ENCODE measurements at regions not wholly inside any gene's neighbourhood (a gene's known extent, or its start where the extent isn't known, plus 50 kb on each side); places are given as distances from the start of the nearest gene placed in this dataset.
"Not testable (repeated sequence)": the region's sequence is repeated elsewhere in the genome, so short reads cannot be mapped to it uniquely, and the experiment has no call there.

DNA sequence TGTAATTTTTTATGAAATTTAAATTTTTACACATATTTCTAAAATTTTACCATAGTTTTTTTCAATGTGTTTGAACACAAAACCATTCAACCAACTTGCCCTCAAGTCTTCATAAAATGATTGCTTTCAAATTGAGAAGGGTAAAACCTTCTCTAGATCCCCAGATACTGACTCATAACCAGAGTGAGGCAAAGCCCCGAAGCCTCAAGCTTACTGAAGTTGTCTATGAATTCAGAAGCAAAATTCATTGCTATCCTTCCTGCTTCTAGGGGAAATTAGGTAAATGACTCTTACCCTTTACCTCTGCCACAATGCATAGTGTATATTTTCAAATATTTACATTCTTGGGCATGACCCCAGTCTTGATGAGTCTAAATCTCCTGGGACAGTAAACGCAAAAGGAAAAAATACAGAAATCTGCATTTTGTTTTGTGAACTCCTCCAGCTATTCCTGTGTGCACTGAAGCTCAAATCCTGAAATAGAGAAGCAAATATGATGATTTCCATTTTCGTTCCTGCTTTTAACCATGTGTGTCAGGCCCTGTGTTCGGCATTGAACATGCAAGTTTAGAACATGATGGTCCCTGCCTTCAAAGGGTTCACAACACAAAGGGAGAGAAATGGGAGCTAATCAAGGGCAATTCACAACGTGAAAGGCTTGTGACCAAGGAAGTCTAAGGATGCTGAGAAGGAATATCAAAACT, 246.3 kb downstream of the SUCLG1 start:
- no peak for ATAC-seq

DNA sequence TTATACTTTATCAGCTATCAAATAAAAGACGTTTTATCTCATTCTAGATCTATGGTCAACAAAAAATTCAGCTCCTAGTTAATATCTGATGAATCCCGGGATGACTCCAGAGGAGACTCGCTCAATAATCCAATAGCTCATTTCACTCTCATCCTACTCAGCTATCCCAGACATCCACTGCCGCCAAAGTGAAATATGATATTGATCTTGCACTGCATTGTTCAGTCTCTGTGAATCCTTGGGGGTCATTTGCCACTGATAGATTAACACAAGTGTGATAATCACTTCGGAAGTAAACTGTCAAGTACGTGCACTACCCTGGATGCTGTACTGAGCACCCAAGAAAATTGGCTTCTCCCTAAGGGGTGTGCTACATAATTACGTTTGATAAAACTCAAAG, 249.1 kb downstream of the SUCLG1 start:
- ATAC-seq: no peak

DNA sequence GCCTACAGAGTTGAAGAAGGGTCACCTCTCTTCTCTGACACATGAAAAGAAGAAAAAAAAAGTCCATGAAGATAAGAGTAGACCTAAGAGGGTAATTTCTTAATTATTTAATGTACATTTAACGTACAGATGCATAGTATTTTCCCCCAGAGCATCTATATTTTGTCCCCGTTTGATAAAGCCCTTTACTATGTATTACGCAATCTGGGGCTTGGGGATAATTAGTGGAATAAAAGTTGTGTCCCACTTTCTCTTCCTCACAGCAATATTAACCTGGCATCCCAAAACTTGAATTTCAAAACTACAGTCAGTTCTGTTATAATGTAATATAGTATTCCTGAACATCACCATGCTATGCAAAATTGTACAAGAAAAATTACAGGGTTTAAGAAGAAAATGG, 254.1 kb downstream of the SUCLG1 start:
- ATAC-seq: no peak

- no peak for ATAC-seq
Observed at GRCh38 chr2:84202166-84202565, 256.9 kb downstream of the SUCLG1 start.

DNA sequence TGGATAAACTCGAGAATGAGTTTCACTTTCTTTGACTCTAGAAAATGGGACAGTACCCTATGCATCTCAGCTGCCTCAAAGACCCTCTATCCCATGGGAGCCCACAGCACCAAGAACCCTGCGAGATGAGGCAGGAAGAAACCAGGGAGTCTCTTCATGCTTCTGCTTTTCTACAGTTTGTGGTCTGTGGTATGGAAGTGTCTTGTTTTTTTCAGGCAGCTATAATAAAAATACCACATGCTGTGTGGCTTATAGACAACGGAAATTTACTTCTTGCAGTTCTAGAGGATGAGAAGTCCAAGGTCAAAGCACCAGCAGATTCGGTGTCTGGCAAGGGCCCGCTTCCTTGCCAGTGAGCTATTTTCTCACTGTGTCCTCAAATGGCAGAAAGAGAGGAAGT, 257.9 kb downstream of the SUCLG1 start:
- ATAC-seq: no peak

DNA sequence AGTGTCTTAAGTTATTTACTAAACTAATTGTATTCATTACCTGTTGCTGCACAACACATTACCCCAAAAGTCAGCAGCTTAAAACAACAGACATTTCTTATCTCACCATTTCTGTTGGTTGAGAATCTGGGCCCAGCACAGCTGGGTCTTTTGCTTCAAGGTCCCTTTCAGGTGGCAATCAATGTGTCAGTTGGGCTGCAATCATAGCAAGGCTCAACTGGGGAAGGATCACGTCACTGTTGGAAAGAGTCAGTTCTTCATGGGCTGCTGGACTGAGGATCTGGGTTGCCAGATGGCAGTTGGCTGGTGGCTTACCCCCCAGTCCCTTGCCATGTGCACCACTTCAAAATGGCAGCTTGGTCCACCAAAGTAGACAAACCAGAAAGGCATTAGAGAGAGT, 261.2 kb downstream of the SUCLG1 start:
- ATAC-seq: no peak

DNA sequence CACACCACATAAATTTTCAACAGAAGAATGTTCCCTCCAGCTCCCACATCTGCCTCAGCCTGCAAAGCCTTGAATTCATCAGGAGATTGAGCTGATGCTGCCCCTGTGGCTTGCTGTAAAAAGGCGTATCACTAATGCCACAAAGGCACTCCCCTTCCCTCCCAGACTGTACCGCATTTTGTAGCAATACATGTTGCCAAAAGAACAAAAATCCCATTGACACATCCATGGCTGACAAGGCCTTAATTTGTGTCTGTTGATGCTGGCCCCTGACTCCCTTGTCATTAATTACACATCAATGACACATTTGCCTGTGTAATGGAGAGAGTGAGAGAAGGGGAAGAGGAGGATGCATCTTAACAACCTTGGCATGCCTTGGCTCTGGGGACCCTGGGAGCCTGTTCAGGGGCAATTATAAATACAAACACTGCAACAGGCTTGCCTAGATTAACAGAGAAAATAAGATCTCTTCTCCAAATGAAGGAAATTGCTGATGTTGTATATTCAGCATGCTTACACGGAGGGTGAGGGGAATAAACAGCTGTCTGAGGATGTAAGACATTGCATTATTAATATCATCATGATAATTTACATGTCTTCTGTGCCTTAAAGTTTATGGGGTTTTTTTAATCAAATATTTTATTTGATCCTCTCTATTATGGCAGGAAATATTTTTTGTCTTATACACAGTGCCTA, 264.0 kb downstream of the SUCLG1 start:
- no peak for ATAC-seq

DNA sequence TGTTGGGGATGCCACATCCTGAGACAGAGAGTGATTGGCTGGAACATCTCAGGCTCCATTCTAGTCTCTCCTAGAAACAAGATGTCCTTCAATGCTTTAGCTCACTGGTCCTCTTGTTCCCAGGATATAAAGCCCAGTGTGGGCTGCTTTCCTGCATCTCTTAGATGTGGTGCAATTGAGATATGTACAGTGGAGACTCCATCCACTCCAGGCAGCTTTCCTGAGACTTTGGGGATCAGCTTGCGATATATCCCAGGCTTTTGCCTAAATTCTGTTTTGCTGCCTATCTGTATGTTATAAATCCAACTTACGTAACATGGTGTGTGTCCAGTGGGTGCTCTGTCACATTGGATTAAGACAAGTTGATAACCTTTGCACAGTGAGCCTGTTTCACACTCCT, 264.9 kb downstream of the SUCLG1 start:
- ATAC-seq: no peak

- no peak for ATAC-seq
Observed at GRCh38 chr2:84187258-84187657, 271.8 kb downstream of the SUCLG1 start.

DNA sequence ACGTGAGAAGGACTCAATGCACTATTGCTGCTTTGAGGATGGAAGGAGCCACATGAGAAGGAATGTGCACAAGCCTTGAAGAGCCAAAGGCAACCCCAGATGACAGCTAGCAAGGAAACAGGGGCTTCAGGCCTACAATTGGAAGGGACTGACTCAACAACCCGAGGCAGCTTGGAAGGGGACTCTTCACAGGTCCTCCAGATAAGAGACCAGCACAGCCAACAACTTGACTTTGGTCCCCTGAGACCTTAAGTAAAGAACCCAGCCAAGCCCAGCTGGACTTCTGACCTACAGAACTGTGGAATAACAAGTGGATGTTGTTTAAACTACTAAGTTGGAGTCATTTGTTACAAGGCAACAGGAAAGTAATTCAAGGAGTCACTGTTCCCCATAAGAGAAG, 277.2 kb downstream of the SUCLG1 start:
- ATAC-seq: no peak

GRCh38 chr2:84177733-84178132, 281.3 kb downstream of the SUCLG1 start:
- ATAC-seq: no peak

DNA sequence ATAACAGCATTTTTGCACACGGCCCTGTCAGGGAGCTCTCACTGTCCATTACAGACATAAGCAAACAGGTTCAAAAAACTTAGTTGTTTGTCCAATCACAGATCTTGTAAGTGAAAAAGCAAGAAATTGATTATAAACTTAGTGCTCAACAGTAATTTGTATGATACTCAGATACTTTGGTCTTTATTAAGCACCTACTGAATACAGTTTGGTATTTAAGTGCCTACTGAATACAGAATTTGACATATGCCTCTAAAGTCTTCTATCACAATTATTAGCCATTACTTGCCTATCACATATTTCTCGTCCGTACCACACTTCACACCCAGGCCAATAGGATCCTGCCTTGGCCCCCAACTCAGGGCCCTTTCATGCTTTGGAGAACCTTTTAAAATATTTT, 283.1 kb downstream of the SUCLG1 start:
- no peak for ATAC-seq

GRCh38 chr2:84175340-84175739, 283.7 kb downstream of the SUCLG1 start:
- no peak for ATAC-seq

GRCh38 chr2:84173041-84173440, 286.0 kb downstream of the SUCLG1 start:
- no peak for ATAC-seq

DNA sequence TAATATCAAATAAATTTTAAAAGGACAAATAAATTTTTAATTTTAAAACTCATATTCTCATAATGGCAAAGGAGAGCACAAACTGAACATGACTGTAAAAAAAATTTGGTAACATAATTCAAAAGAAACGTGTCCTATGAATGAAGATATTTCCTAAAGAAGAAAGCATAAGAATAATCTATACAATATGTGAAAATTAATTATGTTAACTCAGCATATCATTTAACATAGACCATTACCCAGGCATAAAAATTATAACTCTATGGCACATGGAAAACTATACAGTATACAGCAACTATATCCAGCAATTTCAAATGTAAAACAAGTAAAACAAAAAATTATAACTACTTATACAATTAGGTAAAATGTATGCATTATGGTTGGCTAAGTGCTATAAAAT, 288.1 kb downstream of the SUCLG1 start:
- ATAC-seq: no peak

DNA sequence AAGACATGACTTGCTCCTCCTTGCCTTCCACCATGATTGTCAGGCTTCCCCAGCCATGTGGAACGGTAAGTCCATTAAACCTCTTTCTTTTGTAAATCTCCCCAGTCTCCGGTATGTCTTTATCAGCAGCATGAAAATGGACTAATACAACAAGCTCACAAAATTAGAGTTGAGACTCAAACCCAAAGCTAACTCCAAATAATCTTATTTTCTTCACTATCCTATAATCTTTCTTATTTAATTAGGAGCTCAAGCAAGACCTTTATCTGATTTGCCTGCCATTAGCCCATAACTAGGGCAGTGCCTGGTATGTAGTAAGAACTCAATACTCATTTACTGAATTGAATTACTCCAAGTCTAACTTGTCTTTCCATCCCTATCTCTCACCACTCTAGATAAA, 289.2 kb downstream of the SUCLG1 start:
- ATAC-seq: no peak

DNA sequence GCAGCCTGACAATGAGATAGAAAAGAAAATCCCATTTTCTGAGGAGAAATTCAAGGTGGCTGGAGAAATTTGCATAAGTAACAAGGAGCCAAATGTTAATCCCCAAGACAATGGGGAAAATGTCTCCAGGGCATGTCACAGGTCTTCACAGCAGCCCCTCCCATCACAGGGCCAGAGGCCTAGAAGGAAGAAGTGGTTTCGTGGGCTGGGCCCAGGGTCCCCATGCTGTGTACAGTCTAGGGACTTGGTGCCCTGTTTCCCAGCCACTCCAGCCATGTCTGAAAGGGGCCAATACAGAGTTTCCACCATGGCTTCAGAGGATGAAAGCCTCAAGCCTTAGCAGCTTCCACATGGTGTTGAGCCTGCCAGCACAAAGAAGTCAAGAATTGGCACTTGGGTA, 290.5 kb downstream of the SUCLG1 start:
- ATAC-seq: not testable (repeated sequence)

DNA sequence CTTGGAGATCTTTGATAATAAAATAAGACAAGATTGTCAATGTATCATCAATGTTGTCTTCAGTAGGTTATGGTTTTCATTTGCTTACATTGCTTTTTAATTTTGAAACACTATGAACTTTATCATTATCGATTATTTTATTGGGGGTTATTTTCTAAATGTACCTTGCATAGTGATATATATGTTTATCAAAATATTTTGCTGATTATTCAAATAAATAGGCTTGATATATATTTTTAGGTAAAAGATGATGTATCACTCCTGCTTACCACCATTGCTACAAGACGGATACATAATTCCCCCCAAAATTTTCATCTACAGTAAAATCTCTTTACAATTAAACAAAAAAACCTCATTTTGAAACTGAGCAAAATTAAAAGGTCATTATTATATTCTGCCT, 293.8 kb downstream of the SUCLG1 start:
- no peak for ATAC-seq

DNA sequence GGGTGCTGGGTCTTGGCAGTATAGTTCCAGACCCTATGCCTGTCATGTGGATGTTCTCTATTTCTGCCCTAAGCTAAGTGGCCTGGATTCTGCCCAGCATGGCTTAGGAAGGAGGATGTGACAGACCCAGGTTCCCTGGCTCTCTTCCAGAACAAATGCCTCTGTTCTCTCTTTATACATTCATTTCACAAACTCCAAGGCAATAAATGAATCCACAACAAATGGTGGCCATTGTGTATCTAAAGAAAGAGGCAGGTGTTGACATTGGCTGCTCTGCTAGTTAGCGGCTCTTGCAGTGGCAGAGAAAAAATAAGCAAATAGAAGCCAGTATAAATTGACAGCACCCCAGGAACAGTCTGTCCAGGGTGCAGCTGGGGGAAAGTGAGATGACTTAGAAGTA, 298.6 kb downstream of the SUCLG1 start:
- ATAC-seq: no peak

DNA sequence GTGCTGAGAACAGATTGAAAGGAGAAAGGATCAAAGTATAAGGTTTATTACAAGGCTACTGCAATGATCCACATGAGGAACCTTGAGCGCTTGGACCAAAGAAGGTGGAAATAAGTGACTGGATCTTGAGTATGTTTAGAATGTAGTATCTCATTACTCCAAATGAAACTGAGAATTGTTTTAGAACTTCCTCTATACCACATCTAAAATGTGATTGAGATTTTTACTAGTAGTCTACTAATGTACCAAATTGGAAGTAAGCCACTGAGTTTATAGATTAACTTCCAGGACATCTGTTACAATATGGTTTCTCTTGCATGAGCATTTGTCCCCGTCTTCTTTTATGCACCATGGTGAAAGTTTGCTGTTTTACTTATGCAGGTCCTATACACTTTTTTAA, 300.5 kb downstream of the SUCLG1 start:
- no peak for ATAC-seq

DNA sequence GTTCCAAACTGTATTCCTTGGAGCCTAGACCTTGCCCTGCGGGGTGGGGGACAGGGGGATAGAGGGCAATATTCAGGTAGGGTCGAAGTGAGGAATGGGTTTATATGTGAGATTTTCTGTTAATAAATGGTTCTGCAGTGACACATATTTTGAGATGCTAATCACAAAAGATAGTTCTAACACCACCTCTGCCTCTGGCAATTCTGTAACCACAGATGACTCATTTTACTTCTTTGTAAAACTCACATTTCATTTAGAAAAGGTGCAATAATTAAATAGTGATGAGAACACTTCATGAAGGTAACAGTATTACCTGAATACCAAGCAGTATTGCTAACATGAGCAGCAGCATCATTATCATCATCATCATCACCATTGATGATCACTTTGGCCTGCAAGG, 306.6 kb downstream of the SUCLG1 start:
- ATAC-seq: no peak

DNA sequence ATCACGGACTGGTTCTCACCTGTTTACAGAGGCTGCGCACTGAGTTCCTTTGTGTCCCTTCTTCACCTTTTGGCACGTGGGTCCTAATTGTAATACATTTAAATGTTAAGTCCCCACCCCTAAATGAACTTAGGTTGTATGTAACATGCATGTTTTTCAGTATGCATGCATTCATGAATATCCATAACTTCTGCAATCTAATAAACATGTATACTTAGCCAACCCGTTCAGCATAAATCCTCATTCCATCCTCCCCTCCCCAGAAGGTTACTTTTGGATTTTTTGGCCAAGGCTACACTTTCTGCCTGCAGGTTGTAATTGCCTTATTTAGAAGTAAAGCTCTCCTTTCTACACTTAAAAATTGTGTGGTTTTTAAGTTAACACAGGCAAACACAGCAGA, 314.7 kb downstream of the SUCLG1 start:
- ATAC-seq: no peak

- ATAC-seq: no peak
Observed at GRCh38 chr2:84137034-84137433, 322.0 kb downstream of the SUCLG1 start.

DNA sequence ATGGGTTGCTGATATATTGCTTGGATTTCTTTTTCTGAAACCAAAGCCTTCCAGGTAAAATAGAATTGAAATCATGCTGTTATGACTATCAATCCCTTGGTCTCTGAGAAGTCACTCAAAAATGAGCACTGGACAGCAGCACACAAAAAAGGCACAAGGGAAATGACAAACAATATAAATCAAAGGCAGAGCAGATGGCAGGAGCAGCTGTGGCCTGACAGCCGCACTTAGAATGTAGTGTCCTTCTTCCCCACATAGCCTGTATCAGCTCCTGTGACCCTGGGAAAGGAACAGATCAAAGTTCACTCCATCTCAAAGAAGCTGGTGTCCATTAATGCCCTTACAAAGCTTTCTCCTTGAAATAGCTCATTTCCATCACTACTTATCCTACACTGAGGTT, 326.7 kb downstream of the SUCLG1 start:
- ATAC-seq: no peak
